ENCODE measurements at regions not wholly inside any gene's neighbourhood (a gene's known extent, or its start where the extent isn't known, plus 50 kb on each side); places are given as distances from the start of the nearest gene placed in this dataset.

DNA sequence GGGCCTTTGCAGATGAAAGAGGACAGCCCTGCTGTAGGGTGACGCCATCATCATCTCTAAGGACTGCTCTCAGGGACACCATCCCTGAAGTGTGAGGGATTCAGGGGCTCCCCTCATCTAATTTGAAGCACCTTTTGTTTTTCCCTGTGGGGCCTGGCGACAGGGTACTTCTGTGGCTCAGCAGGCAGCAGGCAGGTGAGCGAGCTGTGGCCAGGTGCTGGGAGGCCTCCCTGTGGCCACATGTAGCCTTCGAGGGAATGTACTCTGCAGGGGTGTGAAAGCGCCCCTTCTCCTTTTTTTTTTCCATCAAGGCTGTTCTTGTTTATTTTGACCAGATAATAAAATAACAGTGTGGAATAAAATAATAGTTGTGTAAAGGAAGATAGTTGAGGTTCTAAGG, 118.2 kb upstream of the DPP6 start:
- no peak for DNase-seq
- Histone ChIP-seq H3K9me3 (replicated peaks) (no peaks in the 10 kb centered on the region), H3K4me1 (no peaks in the 10 kb centered on the region), H3K36me3 (no peaks in the 10 kb centered on the region), H3K27ac (replicated peaks) (no peak overlapping the region), H3K4me3 (no peak overlapping the region), H3K27me3 (ENCODE audit: low read depth) (peaks cover 35% of the 10 kb centered on the region)
- TF ChIP-seq, protein P1, sequence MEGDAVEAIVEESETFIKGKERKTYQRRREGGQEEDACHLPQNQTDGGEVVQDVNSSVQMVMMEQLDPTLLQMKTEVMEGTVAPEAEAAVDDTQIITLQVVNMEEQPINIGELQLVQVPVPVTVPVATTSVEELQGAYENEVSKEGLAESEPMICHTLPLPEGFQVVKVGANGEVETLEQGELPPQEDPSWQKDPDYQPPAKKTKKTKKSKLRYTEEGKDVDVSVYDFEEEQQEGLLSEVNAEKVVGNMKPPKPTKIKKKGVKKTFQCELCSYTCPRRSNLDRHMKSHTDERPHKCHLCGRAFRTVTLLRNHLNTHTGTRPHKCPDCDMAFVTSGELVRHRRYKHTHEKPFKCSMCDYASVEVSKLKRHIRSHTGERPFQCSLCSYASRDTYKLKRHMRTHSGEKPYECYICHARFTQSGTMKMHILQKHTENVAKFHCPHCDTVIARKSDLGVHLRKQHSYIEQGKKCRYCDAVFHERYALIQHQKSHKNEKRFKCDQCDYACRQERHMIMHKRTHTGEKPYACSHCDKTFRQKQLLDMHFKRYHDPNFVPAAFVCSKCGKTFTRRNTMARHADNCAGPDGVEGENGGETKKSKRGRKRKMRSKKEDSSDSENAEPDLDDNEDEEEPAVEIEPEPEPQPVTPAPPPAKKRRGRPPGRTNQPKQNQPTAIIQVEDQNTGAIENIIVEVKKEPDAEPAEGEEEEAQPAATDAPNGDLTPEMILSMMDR (IDR thresholded peaks at IDR 0.05; ENCODE audit: borderline replicate concordance), result no peak
- intact Hi-C loops (cut with micrococcal nuclease), result no loop called here

DNA sequence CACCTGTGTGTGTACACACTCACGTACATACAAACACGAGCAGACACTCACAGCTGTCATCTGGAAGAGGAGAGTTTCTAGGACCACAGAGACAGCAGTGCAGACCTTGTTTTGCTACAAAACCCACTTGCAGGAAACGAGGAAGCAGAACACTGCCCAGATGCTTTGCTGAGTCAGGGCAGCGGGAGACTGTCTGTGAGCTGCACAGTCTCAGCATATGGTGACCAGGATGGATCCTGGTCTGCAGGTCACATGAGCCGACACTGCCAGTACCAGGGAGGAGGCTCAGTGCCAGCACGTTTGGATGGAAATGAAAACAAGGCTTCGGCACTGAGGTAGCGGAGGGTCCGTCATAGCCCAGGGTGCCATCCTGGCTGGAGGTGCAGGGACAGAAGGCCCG, 117.6 kb upstream of the DPP6 start:
- TF ChIP-seq, protein P1 (IDR thresholded peaks at IDR 0.05; ENCODE audit: borderline replicate concordance), result no peak
- intact Hi-C loops (cut with micrococcal nuclease), result no loop called here

DNA sequence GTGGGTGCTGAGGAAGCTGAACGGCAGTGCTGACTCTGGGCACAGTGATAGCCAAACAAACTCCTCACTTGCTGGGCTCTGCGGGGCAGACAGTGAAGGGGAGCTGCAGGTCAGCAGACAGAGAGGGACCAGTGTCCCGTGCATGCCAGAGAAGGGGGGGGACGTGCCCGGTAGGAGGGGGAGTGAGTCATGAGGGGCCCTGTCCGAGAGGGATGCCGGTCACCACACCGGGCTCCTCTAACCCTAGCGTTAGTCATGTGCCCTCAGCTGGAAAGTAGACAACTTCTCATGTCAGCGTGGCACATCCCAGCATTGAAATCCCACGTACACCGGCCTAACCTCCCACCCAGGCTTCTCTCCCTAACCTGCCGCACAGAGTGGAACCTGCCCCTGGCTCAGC, 117.1 kb upstream of the DPP6 start:
- Histone ChIP-seq H3K27me3 (ENCODE audit: low read depth) (peaks cover 35% of the 10 kb centered on the region), H3K27ac (replicated peaks) (no peak overlapping the region), H3K9me3 (replicated peaks) (no peaks in the 10 kb centered on the region), H3K4me3 (no peak overlapping the region), H3K36me3 (no peaks in the 10 kb centered on the region), H3K4me1 (no peaks in the 10 kb centered on the region)
- intact Hi-C loops (cut with micrococcal nuclease), result no loop called here
- no peak for DNase-seq
- TF ChIP-seq, protein P1 (IDR thresholded peaks at IDR 0.05; ENCODE audit: borderline replicate concordance), result no peak

More for the DNA sequence above, 117.6 kb upstream of the DPP6 start:
- Histone ChIP-seq H3K4me1 (no peaks in the 10 kb centered on the region), H3K27me3 (ENCODE audit: low read depth) (peaks cover 35% of the 10 kb centered on the region), H3K4me3 (no peak overlapping the region), H3K36me3 (no peaks in the 10 kb centered on the region), H3K27ac (replicated peaks) (no peak overlapping the region), H3K9me3 (replicated peaks) (no peaks in the 10 kb centered on the region)
- no peak for DNase-seq

DNA sequence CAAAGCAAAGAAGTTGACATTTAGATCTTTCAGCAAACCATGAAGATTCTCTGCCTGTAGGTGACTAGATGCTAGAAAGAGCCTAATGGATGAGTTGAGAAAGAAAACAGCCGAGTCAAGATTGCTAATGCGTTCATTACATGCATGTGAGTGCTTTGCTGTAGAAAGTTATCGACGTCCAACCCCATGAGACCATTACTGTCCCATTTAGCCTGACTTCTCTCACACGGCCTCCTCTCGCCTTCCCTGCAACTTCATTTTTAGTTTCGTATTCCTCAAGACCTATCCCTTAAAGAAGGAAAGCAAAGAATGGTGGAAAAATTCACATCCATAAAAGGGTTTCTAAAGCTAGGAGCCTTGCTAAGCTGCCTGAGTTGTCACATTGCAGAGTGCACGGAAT, 113.7 kb upstream of the DPP6 start:
- intact Hi-C loops (cut with micrococcal nuclease), result no loop called here
- H3K36me3 ChIP-seq, result no peaks in the 10 kb centered on the region
- DNase-seq, result no peak

DNA sequence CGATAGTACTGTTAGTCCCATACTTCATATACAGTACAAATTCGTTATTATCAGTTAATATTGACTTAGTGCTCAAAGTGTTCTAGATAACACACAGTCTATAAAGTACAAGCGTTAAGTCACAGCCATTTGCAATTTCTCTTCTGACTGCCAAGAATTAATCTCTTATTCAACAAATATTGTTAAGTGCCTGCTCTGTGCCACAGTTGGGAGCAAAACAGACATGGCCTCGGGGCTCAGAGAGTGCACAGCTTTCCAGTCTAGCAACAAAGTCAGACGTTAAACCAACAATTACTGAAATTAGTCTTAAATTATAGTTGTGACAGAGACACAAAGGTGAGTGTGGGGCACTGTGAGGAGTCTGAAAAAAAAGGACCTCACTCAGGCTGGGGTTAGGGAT, 113.0 kb upstream of the DPP6 start:
- intact Hi-C loops (cut with micrococcal nuclease), result no loop called here
- TF ChIP-seq, protein P1 (IDR thresholded peaks at IDR 0.05; ENCODE audit: borderline replicate concordance), result no peak
- no peaks in the 10 kb centered on the region for H3K36me3 ChIP-seq
- DNase-seq, result no peak
- H3K27ac ChIP-seq (replicated peaks), result no peak overlapping the region
- peaks cover 52% of the 10 kb centered on the region for H3K27me3 ChIP-seq (ENCODE audit: low read depth)
- no peaks in the 10 kb centered on the region for H3K9me3 ChIP-seq (replicated peaks)
- H3K4me3 ChIP-seq, result no peak overlapping the region
- H3K4me1 ChIP-seq, result no peaks in the 10 kb centered on the region

More for the DNA sequence above, 113.7 kb upstream of the DPP6 start:
- Histone ChIP-seq H3K27ac (replicated peaks) (no peak overlapping the region), H3K9me3 (replicated peaks) (no peaks in the 10 kb centered on the region), H3K4me3 (no peak overlapping the region), H3K4me1 (no peaks in the 10 kb centered on the region), H3K27me3 (ENCODE audit: low read depth) (peaks cover 54% of the 10 kb centered on the region)
- TF ChIP-seq, protein P1 (IDR thresholded peaks at IDR 0.05; ENCODE audit: borderline replicate concordance), result no peak

DNA sequence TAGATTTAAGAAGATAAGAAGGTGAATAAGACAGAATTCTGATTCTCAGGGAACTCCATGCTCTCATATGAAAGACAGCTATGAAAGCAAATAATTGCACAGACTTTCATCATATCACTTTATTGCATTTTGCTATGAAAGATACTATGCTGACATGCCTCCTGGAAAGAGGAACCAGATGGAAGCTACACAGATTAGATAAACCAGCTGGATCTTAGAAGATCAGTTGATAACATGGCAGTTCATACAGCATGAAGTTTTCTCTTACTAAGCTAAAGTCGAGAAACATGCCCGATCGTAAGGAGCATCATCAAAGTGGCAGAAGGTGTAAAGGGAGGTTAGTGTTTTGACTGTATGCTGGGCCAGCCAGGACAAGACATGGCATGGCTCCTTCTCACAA, 112.5 kb upstream of the DPP6 start:
- DNase-seq, result no peak
- no peaks in the 10 kb centered on the region for H3K9me3 ChIP-seq (replicated peaks)
- no peaks in the 10 kb centered on the region for H3K36me3 ChIP-seq
- H3K27me3 ChIP-seq (ENCODE audit: low read depth), result peaks cover 50% of the 10 kb centered on the region
- H3K4me1 ChIP-seq, result no peaks in the 10 kb centered on the region
- TF ChIP-seq, protein P1 (IDR thresholded peaks at IDR 0.05; ENCODE audit: borderline replicate concordance), result no peak
- H3K4me3 ChIP-seq, result no peak overlapping the region
- no peak overlapping the region for H3K27ac ChIP-seq (replicated peaks)
- intact Hi-C loops (cut with micrococcal nuclease), result no loop called here
